HEK293 (cell line): ENCODE measurements at regions not wholly inside any gene's neighbourhood (a gene's known extent, or its start where the extent isn't known, plus 50 kb on each side); places are given as distances from the start of the nearest gene placed in this dataset.

ENCODE experiments used
- CTCF ChIA-PET: fragments of 350-600 bp; formaldehyde crosslinking; extraction: SDS; loops from one replicate; lab custom pipeline; 2021; ENCODE audit warnings: antibody characterized with exemption; lab: Yijun Ruan, JAX
- POLR2A ChIA-PET: fragments of 300-600 bp; formaldehyde crosslinking; extraction: SDS; loops from one replicate; lab custom pipeline; 2020; ENCODE audit warnings: antibody characterized with exemption, inconsistent platforms; lab: Yijun Ruan, JAX
- H3K27ac ChIP-seq: fragments of 200-500 bp; sonication (Bioruptor generic); 2 replicates; pipeline ENCODE4 v1.5.1; 2014; ENCODE audit warnings: low read depth, low read length, control low read depth, inconsistent platforms; ENCODE audit errors: extremely low read depth
- H3K36me3 ChIP-seq, 2 experiments: fragments of 200-500 bp in 1 of 2; sonication (Bioruptor generic) in 1 of 2; 1 replicate in 1 of 2; 2 replicates in 1 of 2; pipeline ENCODE4 v1.5.1; 2014 to 2017; ENCODE audit warnings: inconsistent platforms in 2 of 2, low read length in 2 of 2; ENCODE audit not compliant: control insufficient read depth in 2 of 2, insufficient read depth in 1 of 2
- H3K4me1 ChIP-seq: fragments of 200-500 bp; sonication (Bioruptor generic); 2 replicates; pipeline ENCODE4 v1.5.1; 2014; ENCODE audit warnings: mild to moderate bottlenecking, low read length, inconsistent platforms; ENCODE audit not compliant: control insufficient read depth, insufficient read depth
- H3K4me3 ChIP-seq: 2 replicates; pipeline ENCODE4 v1.5.1; 2011; ENCODE audit warnings: low read depth, mild to moderate bottlenecking, control low read depth, low read length, moderate library complexity
- H3K9me3 ChIP-seq: fragments of 200-500 bp; sonication (Bioruptor generic); 2 replicates; pipeline ENCODE4 v1.5.1; 2014; ENCODE audit warnings: low read depth, low read length, inconsistent platforms; ENCODE audit not compliant: control insufficient read depth, insufficient read depth
- GLI4 ChIP-seq: fragments of 450-650 bp; formaldehyde crosslinking; IDR thresholded peaks from 2 replicates; pipeline ENCODE4 v1.5.1; 2016; ENCODE audit warnings: missing biosample characterization, missing genetic modification characterization
- HOXD13 ChIP-seq: sonication (generic); formaldehyde crosslinking; IDR thresholded peaks from 2 replicates; pipeline ENCODE4 v1.8.0; 2022; ENCODE audit warnings: missing genetic modification reagents, borderline replicate concordance
- KLF1 ChIP-seq: fragments of 450-650 bp; formaldehyde crosslinking; IDR thresholded peaks from 2 replicates; pipeline ENCODE4 v1.5.1; 2016; ENCODE audit warnings: missing biosample characterization, missing genetic modification characterization
- KLF16 ChIP-seq: fragments of 450-650 bp; formaldehyde crosslinking; IDR thresholded peaks from 2 replicates; pipeline ENCODE4 v1.5.1; 2017; ENCODE audit warnings: missing biosample characterization, missing genetic modification characterization
- KLF7 ChIP-seq: fragments of 450-650 bp; formaldehyde crosslinking; IDR thresholded peaks from 2 replicates; pipeline ENCODE4 v1.5.1; 2016; ENCODE audit warnings: missing biosample characterization, missing genetic modification characterization, borderline replicate concordance
- MZF1 ChIP-seq: fragments of 450-650 bp; formaldehyde crosslinking; IDR thresholded peaks from 2 replicates; pipeline ENCODE4 v1.5.1; 2017; ENCODE audit warnings: missing biosample characterization, missing genetic modification characterization, borderline replicate concordance
- REPIN1 ChIP-seq: fragments of 450-650 bp; formaldehyde crosslinking; IDR thresholded peaks from 2 replicates; pipeline ENCODE4 v1.5.1; 2017; ENCODE audit warnings: missing biosample characterization, missing genetic modification characterization, low read depth
- TCF7L2 ChIP-seq: IDR thresholded peaks from 2 replicates; pipeline ENCODE4 v1.6.1; 2011; ENCODE audit warnings: low read depth, mild to moderate bottlenecking, inconsistent platforms, low read length, moderate library complexity, borderline replicate concordance
- ZBTB8A ChIP-seq: fragments of 450-650 bp; formaldehyde crosslinking; IDR thresholded peaks from 2 replicates; pipeline ENCODE4 v1.5.1; 2016; ENCODE audit warnings: missing biosample characterization, missing genetic modification characterization
- ZFHX2 ChIP-seq: fragments of 450-650 bp; formaldehyde crosslinking; conservative IDR thresholded peaks from 2 replicates; pipeline ENCODE4 v1.5.1; 2016; ENCODE audit warnings: missing biosample characterization, missing genetic modification characterization
- ZIC2 ChIP-seq: fragments of 450-650 bp; formaldehyde crosslinking; IDR thresholded peaks from 2 replicates; pipeline ENCODE4 v1.5.1; 2016; ENCODE audit warnings: missing biosample characterization, missing genetic modification characterization
- ZNF138 ChIP-seq: fragments of 450-650 bp; formaldehyde crosslinking; IDR thresholded peaks from 2 replicates; pipeline ENCODE4 v1.5.1; 2016; ENCODE audit warnings: missing biosample characterization, missing genetic modification characterization, borderline replicate concordance
- ZNF221 ChIP-seq: fragments of 450-650 bp; formaldehyde crosslinking; IDR thresholded peaks from 2 replicates; pipeline ENCODE4 v1.5.1; 2017; ENCODE audit warnings: missing biosample characterization, missing genetic modification characterization, borderline replicate concordance
- ZNF223 ChIP-seq: fragments of 450-650 bp; formaldehyde crosslinking; IDR thresholded peaks from 2 replicates; pipeline ENCODE4 v1.5.1; 2016; ENCODE audit warnings: missing biosample characterization, missing genetic modification characterization
- ZNF394 ChIP-seq: fragments of 450-650 bp; formaldehyde crosslinking; IDR thresholded peaks from 2 replicates; pipeline ENCODE4 v1.5.1; 2016; ENCODE audit warnings: missing biosample characterization, missing genetic modification characterization, mild to moderate bottlenecking, moderate library complexity, borderline replicate concordance
- ZNF426 ChIP-seq: fragments of 450-650 bp; formaldehyde crosslinking; IDR thresholded peaks from 2 replicates; pipeline ENCODE4 v1.5.1; 2017; ENCODE audit warnings: missing biosample characterization, missing genetic modification characterization, mild to moderate bottlenecking, inconsistent platforms, moderate library complexity
- ZNF561 ChIP-seq: fragments of 450-650 bp; IDR thresholded peaks from 2 replicates; pipeline ENCODE4 v1.5.1; 2018; ENCODE audit warnings: missing biosample characterization, missing genetic modification characterization, borderline replicate concordance
- ZNF629 ChIP-seq: fragments of 450-650 bp; formaldehyde crosslinking; IDR thresholded peaks from 2 replicates; pipeline ENCODE4 v1.5.1; 2017; ENCODE audit warnings: missing biosample characterization, missing genetic modification characterization
- ZNF664 ChIP-seq: fragments of 450-650 bp; formaldehyde crosslinking; IDR thresholded peaks from 2 replicates; pipeline ENCODE4 v1.5.1; 2016; ENCODE audit warnings: missing biosample characterization, missing genetic modification characterization
- ZNF670 ChIP-seq: fragments of 450-650 bp; formaldehyde crosslinking; IDR thresholded peaks from 2 replicates; pipeline ENCODE4 v1.5.1; 2016; ENCODE audit warnings: missing biosample characterization, missing genetic modification characterization, low read depth
- ZNF76 ChIP-seq: fragments of 450-650 bp; formaldehyde crosslinking; IDR thresholded peaks from 2 replicates; pipeline ENCODE4; 2016; ENCODE audit warnings: low read depth, missing biosample characterization, missing genetic modification characterization, borderline replicate concordance
- ZNF791 ChIP-seq: fragments of 450-650 bp; formaldehyde crosslinking; IDR thresholded peaks from 2 replicates; pipeline ENCODE4 v1.5.1; 2016; ENCODE audit warnings: missing biosample characterization, missing genetic modification characterization
- ZNF837 ChIP-seq: fragments of 450-650 bp; formaldehyde crosslinking; IDR thresholded peaks from 2 replicates; pipeline ENCODE4 v1.5.1; 2016; ENCODE audit warnings: missing biosample characterization, missing genetic modification characterization
- ZSCAN30 ChIP-seq: fragments of 450-650 bp; IDR thresholded peaks from 2 replicates; pipeline ENCODE4 v1.5.1; 2018; ENCODE audit warnings: missing biosample characterization, mild to moderate bottlenecking, missing genetic modification characterization, moderate library complexity
- ZXDB ChIP-seq: fragments of 450-650 bp; formaldehyde crosslinking; IDR thresholded peaks from 2 replicates; pipeline ENCODE4 v1.5.1; 2016; ENCODE audit warnings: missing biosample characterization, missing genetic modification characterization
- TF ChIP-seq, protein P1 (sequence below): fragments of 450-650 bp; formaldehyde crosslinking; conservative IDR thresholded peaks from 2 replicates; pipeline ENCODE4 v1.5.1; 2016; ENCODE audit warnings: low read depth, missing biosample characterization, missing genetic modification characterization
- TF ChIP-seq, protein P2 (sequence below): fragments of 450-650 bp; formaldehyde crosslinking; IDR thresholded peaks from 2 replicates; pipeline ENCODE4 v1.5.1; 2016; ENCODE audit warnings: missing biosample characterization, missing genetic modification characterization
- TF ChIP-seq, protein P3 (sequence below): fragments of 450-650 bp; IDR thresholded peaks from 2 replicates; pipeline ENCODE4 v1.5.1; 2018; ENCODE audit warnings: missing biosample characterization, missing genetic modification characterization

DNA sequence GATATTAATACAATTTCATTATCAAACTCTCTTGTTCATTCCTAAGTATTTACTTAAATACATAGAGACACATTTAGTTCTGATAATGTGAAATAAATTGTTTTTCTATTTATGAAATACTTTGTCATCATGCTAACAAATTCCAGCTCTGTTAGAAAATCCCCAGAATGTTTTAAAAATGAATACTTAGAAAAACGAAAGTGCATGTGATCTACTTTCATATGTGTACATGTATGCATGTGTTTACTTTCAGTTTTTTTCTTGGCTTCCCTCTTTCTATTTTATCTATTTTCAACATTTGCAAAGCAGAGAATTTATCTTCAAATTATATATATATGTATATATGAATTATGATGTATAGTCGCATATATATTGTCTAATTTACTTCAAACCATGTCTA, 1110.0 kb upstream of the PCDH20 start:
- TF ChIP-seq ZNF561 (tag by site-specific recombination) (no peak), KLF7 (no peak), MZF1 (tag by site-specific recombination) (no peak), KLF1 (tag by site-specific recombination) (no peak), ZNF138 (no peak), ZNF837 (tag by site-specific recombination) (no peak), ZNF221 (no peak), ZNF223 (tag by site-specific recombination) (no peak), ZNF426 (tag by site-specific recombination) (no peak), ZNF791 (tag by site-specific recombination) (no peak), ZNF394 (tag by site-specific recombination) (no peak), ZNF629 (no peak), ZIC2 (tag by site-specific recombination) (no peak)
- Histone ChIP-seq H3K4me1 (no peaks in the 10 kb centered on the region), H3K36me3 (no peaks in the 10 kb centered on the region), H3K4me3 (no peak overlapping the region), H3K27ac (no peak overlapping the region), H3K9me3 (no peaks in the 10 kb centered on the region)
- ChIA-PET POLR2A (no interaction called here), CTCF (interaction anchor here (0.5 to 0.6 kb wide), 2 partner anchors 378 to 1100 kb away, joined by 3 read pairs; no protein-coding TSS in a partner anchor)

DNA sequence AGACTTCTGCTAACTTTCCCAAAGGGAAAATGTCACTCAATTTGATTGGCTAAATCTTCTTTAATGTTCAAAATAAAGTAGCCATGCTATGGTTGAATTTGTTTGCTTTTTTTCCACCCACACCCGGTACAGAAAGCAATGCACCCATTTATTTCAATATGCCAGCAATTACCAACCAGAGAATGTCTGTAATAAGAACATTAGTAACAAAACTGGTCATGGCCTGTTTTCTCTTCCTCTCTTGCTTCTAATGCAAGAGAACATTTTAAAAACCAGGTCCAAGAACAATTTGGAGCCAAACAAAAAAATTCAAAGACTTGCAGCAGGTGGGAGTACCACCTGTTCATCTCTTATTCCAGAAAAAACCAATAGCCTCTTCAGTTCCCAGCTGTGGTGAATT, 1108.8 kb upstream of the PCDH20 start:
- Histone ChIP-seq H3K36me3 (no peaks in the 10 kb centered on the region), H3K9me3 (no peaks in the 10 kb centered on the region), H3K4me3 (no peak overlapping the region), H3K27ac (no peak overlapping the region), H3K4me1 (no peaks in the 10 kb centered on the region)
- TF ChIP-seq GLI4 (tag by site-specific recombination) (no peak), ZNF76 (no peak), KLF16 (tag by site-specific recombination) (no peak), ZIC2 (tag by site-specific recombination) (no peak)
- TF ChIP-seq, protein P1, sequence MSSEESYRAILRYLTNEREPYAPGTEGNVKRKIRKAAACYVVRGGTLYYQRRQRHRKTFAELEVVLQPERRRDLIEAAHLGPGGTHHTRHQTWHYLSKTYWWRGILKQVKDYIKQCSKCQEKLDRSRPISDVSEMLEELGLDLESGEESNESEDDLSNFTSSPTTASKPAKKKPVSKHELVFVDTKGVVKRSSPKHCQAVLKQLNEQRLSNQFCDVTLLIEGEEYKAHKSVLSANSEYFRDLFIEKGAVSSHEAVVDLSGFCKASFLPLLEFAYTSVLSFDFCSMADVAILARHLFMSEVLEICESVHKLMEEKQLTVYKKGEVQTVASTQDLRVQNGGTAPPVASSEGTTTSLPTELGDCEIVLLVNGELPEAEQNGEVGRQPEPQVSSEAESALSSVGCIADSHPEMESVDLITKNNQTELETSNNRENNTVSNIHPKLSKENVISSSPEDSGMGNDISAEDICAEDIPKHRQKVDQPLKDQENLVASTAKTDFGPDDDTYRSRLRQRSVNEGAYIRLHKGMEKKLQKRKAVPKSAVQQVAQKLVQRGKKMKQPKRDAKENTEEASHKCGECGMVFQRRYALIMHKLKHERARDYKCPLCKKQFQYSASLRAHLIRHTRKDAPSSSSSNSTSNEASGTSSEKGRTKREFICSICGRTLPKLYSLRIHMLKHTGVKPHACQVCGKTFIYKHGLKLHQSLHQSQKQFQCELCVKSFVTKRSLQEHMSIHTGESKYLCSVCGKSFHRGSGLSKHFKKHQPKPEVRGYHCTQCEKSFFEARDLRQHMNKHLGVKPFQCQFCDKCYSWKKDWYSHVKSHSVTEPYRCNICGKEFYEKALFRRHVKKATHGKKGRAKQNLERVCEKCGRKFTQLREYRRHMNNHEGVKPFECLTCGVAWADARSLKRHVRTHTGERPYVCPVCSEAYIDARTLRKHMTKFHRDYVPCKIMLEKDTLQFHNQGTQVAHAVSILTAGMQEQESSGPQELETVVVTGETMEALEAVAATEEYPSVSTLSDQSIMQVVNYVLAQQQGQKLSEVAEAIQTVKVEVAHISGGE (tag by site-specific recombination): no peak
- ChIA-PET POLR2A (no interaction called here), CTCF (interaction anchor here (1.0 kb wide), 1 partner anchor 17 kb away, joined by 3 read pairs; no protein-coding TSS in a partner anchor)

DNA sequence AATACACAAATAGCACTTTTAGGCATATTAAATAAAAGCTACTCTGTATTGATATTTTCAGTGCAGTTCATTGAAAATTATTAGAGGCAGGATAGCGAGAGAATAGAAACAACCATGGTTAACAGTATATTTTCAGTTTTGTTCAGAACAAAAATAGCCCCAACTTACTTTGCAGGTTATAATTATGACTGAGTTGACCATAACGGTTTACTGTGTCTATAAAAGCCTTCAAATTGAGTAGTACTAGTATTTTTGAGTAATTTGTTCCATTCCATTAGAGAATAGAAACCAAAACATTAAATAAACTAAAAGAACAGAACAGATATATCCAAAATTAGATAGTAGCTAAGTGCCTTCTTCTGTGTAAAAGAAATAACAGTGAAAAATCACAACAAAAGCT, 1108.4 kb upstream of the PCDH20 start:
- H3K9me3 ChIP-seq: no peaks in the 10 kb centered on the region
- CTCF ChIA-PET: interaction anchor here (1.0 kb wide), 1 partner anchor 17 kb away, joined by 3 read pairs; no protein-coding TSS in a partner anchor
- no peaks in the 10 kb centered on the region for H3K4me1 ChIP-seq
- H3K36me3 ChIP-seq: no peaks in the 10 kb centered on the region
- no peak overlapping the region for H3K4me3 ChIP-seq
- POLR2A ChIA-PET: no interaction called here
- H3K27ac ChIP-seq: no peak overlapping the region
- TF ChIP-seq ZSCAN30 (tag by site-specific recombination) (no peak), TCF7L2 (no peak), ZBTB8A (tag by site-specific recombination) (no peak), REPIN1 (tag by site-specific recombination) (no peak), ZFHX2 (no peak), ZNF664 (tag by site-specific recombination) (no peak), ZNF670 (tag by site-specific recombination) (no peak), ZXDB (tag by site-specific recombination) (no peak), HOXD13 (CRISPR knock-in tag) (no peak)
- TF ChIP-seq, protein P2, sequence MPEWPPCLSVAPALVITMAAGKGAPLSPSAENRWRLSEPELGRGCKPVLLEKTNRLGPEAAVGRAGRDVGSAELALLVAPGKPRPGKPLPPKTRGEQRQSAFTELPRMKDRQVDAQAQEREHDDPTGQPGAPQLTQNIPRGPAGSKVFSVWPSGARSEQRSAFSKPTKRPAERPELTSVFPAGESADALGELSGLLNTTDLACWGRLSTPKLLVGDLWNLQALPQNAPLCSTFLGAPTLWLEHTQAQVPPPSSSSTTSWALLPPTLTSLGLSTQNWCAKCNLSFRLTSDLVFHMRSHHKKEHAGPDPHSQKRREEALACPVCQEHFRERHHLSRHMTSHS (tag by site-specific recombination): no peak
- TF ChIP-seq, protein P3, sequence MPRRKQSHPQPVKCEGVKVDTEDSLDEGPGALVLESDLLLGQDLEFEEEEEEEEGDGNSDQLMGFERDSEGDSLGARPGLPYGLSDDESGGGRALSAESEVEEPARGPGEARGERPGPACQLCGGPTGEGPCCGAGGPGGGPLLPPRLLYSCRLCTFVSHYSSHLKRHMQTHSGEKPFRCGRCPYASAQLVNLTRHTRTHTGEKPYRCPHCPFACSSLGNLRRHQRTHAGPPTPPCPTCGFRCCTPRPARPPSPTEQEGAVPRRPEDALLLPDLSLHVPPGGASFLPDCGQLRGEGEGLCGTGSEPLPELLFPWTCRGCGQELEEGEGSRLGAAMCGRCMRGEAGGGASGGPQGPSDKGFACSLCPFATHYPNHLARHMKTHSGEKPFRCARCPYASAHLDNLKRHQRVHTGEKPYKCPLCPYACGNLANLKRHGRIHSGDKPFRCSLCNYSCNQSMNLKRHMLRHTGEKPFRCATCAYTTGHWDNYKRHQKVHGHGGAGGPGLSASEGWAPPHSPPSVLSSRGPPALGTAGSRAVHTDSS (tag by site-specific recombination): no peak
